Uterus (tissue), 2 donors: ENCODE measurements at regions not wholly inside any gene's neighbourhood (a gene's known extent, or its start where the extent isn't known, plus 50 kb on each side); places are given as distances from the start of the nearest gene placed in this dataset.
"Not testable (repeated sequence)": the region's sequence is repeated elsewhere in the genome, so short reads cannot be mapped to it uniquely, and the experiment has no call there.

Source experiments
- CTCF ChIP-seq, 4 experiments: fragments of 200-600 bp in 2 of 4; fragments of 450-650 bp in 2 of 4; sonication (generic) in 2 of 4; IDR thresholded peaks; one replicate each; pipeline ENCODE4 v1.5.1; 2016 to 2019; ENCODE audit warnings: antibody characterized with exemption in 4 of 4, mild to moderate bottlenecking in 2 of 4, moderate library complexity in 1 of 4
- POLR2A ChIP-seq, 2 donors: fragments of 450-650 bp; IDR thresholded peaks; one replicate each; pipeline ENCODE4 v1.6.1; 2016; ENCODE audit warnings: antibody characterized with exemption in 2 of 2, mild to moderate bottlenecking in 1 of 2, moderate library complexity in 1 of 2

DNA sequence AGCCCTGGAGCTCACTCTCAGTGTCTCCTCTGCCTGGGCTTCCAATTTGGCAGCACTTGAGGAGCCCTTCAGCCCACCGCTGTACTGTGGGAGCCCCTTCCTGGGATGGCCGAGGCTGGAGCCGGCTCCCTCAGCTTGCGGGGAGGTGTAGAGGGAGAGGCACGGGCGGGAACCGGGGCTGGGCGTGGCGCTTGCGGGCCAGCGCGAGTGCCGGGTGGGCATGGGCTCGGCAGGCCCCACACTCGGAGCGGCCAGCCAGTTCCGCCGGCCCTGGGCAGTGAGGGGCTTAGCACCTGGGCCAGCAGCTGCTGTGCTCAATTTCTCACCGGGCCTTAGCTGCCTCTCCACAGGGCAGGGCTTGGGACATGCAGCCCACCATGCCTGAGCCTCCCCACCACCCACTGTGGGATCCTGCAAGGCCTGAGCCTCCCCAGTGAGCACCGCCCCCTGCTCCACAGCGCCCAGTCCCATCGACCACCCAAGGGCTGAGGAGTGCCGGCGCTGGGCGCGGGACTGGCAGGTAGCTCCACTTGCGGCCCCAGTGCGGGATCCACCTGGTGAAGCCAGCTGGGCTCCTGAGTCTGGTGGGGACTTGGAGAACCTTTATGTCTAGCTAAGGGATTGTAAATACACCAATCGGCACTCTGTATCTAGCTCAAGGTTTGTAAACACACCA, 65.1 kb upstream of the ROPN1B start:
- TF ChIP-seq POLR2A, CTCF (IDR thresholded peaks at IDR 0.05): not testable (repeated sequence)
